IMR-90 (cell line): ENCODE measurements at regions not wholly inside any gene's neighbourhood (a gene's known extent, or its start where the extent isn't known, plus 50 kb on each side); places are given as distances from the start of the nearest gene placed in this dataset.

ENCODE experiments used
- ATAC-seq: fragments of 200-7000 bp; cut with Tn5 transposase; 2 replicates; pipeline ENCODE4 v1.9.1; 2020; ENCODE audit warnings: low read depth, mild to moderate bottlenecking, moderate library complexity
- BruUV-seq: library from RNA; stranded (reverse); fragments of 400-500 nt; replicated peaks from 2 replicates; lab custom pipeline; 2021; lab: Mats Ljungman, UMichigan
- CTCF ChIA-PET: fragments of 300-600 bp; formaldehyde crosslinking; extraction: SDS; loops from one replicate; lab custom pipeline; 2021; ENCODE audit warnings: antibody characterized with exemption; lab: Yijun Ruan, JAX
- POLR2A ChIA-PET: fragments of 300-600 bp; sonication (Branson Sonifier 250); formaldehyde crosslinking; loops from one replicate; lab custom pipeline; 2022; ENCODE audit warnings: antibody characterized with exemption; ENCODE audit not compliant: unreplicated experiment; lab: Charles Lee
- DNase-seq: peaks from one replicate; pipeline ENCODE4 v3.0.0; 2013
- H2AFZ ChIP-seq: replicated peaks from 2 replicates; pipeline ENCODE3; 2013; ENCODE audit warnings: low read length, mild to moderate bottlenecking; ENCODE audit not compliant: poor library complexity
- H2AK5ac ChIP-seq: 2 replicates; pipeline ENCODE4 v1.6.1; 2013; ENCODE audit warnings: low read depth, low read length, inconsistent platforms
- H2AK9ac ChIP-seq: replicated peaks from 2 replicates; pipeline ENCODE3; 2013; ENCODE audit warnings: mild to moderate bottlenecking, low read depth, low read length, moderate library complexity; ENCODE audit not compliant: poor library complexity
- H2BK120ac ChIP-seq: 2 replicates; pipeline ENCODE4 v1.6.1; 2013; ENCODE audit warnings: low read depth, low read length, inconsistent platforms
- H2BK15ac ChIP-seq: 3 replicates; pipeline ENCODE4 v1.6.1; 2013; ENCODE audit warnings: low read depth, low read length, inconsistent platforms
- H2BK20ac ChIP-seq: 2 replicates; pipeline ENCODE4 v1.6.1; 2013; ENCODE audit warnings: low read depth, mild to moderate bottlenecking, inconsistent platforms, low read length, moderate library complexity
- H2BK5ac ChIP-seq: 2 replicates; pipeline ENCODE4 v1.6.1; 2013; ENCODE audit warnings: mild to moderate bottlenecking, low read depth, low read length, inconsistent platforms; ENCODE audit not compliant: poor library complexity, severe bottlenecking
- H3K14ac ChIP-seq: replicated peaks from 2 replicates; pipeline ENCODE4 v1.6.1; 2013; ENCODE audit warnings: low read depth, low read length, inconsistent platforms
- H3K18ac ChIP-seq: 2 replicates; pipeline ENCODE4 v1.6.1; 2013; ENCODE audit warnings: low read depth, low read length, control low read depth
- H3K23ac ChIP-seq: 2 replicates; pipeline ENCODE4 v1.6.1; 2013; ENCODE audit warnings: low read depth, low read length, inconsistent platforms
- H3K27ac ChIP-seq: 2 replicates; pipeline ENCODE4 v1.5.1; 2013; ENCODE audit warnings: mild to moderate bottlenecking, control low read depth, low read length; ENCODE audit not compliant: insufficient read depth
- H3K27me3 ChIP-seq: 2 replicates; pipeline ENCODE4 v1.6.1; 2013; ENCODE audit warnings: low read length; ENCODE audit not compliant: control insufficient read depth, insufficient read depth
- H3K36me3 ChIP-seq: 2 replicates; pipeline ENCODE4 v1.6.1; 2013; ENCODE audit warnings: low read length, mixed read lengths; ENCODE audit not compliant: control insufficient read depth, insufficient read depth
- H3K4ac ChIP-seq: 2 replicates; pipeline ENCODE4 v1.6.1; 2013; ENCODE audit warnings: low read depth, low read length, inconsistent platforms
- H3K4me1 ChIP-seq: 2 replicates; pipeline ENCODE4 v1.6.1; 2013; ENCODE audit warnings: low read length, mixed read lengths; ENCODE audit not compliant: control insufficient read depth, insufficient read depth
- H3K4me2 ChIP-seq: 2 replicates; pipeline ENCODE4 v1.6.1; 2013; ENCODE audit warnings: low read depth, mild to moderate bottlenecking, control low read depth, low read length, moderate library complexity
- H3K4me3 ChIP-seq: 2 replicates; pipeline ENCODE4 v1.5.1; 2013; ENCODE audit warnings: low read depth, mild to moderate bottlenecking, control low read depth, low read length, moderate library complexity; ENCODE audit not compliant: insufficient read depth
- H3K56ac ChIP-seq: 2 replicates; pipeline ENCODE4 v1.6.1; 2013; ENCODE audit warnings: low read length, inconsistent platforms; ENCODE audit not compliant: insufficient read depth; ENCODE audit errors: extremely low read depth
- H3K79me1 ChIP-seq, 2 experiments: 2 replicates each; pipeline ENCODE4 v1.6.1; 2013; ENCODE audit warnings: low read length in 2 of 2, inconsistent platforms in 1 of 2, low read depth in 1 of 2
- H3K9ac ChIP-seq: 2 replicates; pipeline ENCODE4 v1.6.1; 2013; ENCODE audit warnings: low read depth, low read length, control low read depth
- H3K9me1 ChIP-seq: 2 replicates; pipeline ENCODE4 v1.6.1; 2013; ENCODE audit warnings: low read length, inconsistent platforms; ENCODE audit not compliant: insufficient read depth
- H3K9me3 ChIP-seq: 2 replicates; pipeline ENCODE4 v1.6.1; 2013; ENCODE audit warnings: low read length; ENCODE audit not compliant: control insufficient read depth, insufficient read depth
- H4K20me1 ChIP-seq: 2 replicates; pipeline ENCODE4 v1.6.1; 2013; ENCODE audit warnings: low read length, inconsistent platforms; ENCODE audit not compliant: insufficient read depth
- H4K5ac ChIP-seq: 2 replicates; pipeline ENCODE4 v1.6.1; 2013; ENCODE audit warnings: mild to moderate bottlenecking, low read depth, low read length, control low read depth
- H4K8ac ChIP-seq, 2 experiments: 2 replicates each; pipeline ENCODE4 v1.6.1; 2013; ENCODE audit warnings: low read depth in 2 of 2, low read length in 2 of 2, control low read depth in 1 of 2, inconsistent platforms in 1 of 2
- H4K91ac ChIP-seq: 2 replicates; pipeline ENCODE4 v1.6.1; 2013; ENCODE audit warnings: low read depth, low read length, inconsistent platforms; ENCODE audit not compliant: insufficient read depth
- CHD1 ChIP-seq: IDR thresholded peaks from 2 replicates; pipeline ENCODE4 v1.6.1; 2012; ENCODE audit warnings: low read depth, low read length, improper control_type of control experiment
- CTCF ChIP-seq: conservative IDR thresholded peaks from 2 replicates; pipeline ENCODE4 v1.5.1; 2012; ENCODE audit warnings: mild to moderate bottlenecking, low read depth, low read length, improper control_type of control experiment
- ELK1 ChIP-seq: fragments of 150-350 bp; IDR thresholded peaks from 2 replicates; pipeline ENCODE4 v1.6.1; 2016; ENCODE audit warnings: low read depth, mild to moderate bottlenecking, low read length, moderate library complexity, borderline replicate concordance
- MAFK ChIP-seq: IDR thresholded peaks from 2 replicates; pipeline ENCODE4 v1.6.1; 2012; ENCODE audit warnings: low read depth, low read length, improper control_type of control experiment
- MAZ ChIP-seq: IDR thresholded peaks from 2 replicates; pipeline ENCODE4 v1.6.1; 2012; ENCODE audit warnings: low read depth, mild to moderate bottlenecking, low read length, improper control_type of control experiment, moderate library complexity, borderline replicate concordance
- RFX5 ChIP-seq: IDR thresholded peaks from 2 replicates; pipeline ENCODE4 v1.8.0; 2012; ENCODE audit warnings: low read depth, mild to moderate bottlenecking, low read length, moderate library complexity
- USF2 ChIP-seq: fragments of 150-350 bp; IDR thresholded peaks from 2 replicates; pipeline ENCODE4 v1.6.1; 2017; ENCODE audit warnings: mild to moderate bottlenecking, antibody characterized with exemption, low read length, low read depth
- WGBS, 2 experiments: methylation state at CpG; one replicate each; pipeline versions ENCODE4 v1.1.5 to v1.1.7; 2013; ENCODE audit warnings: missing lambda C conversion rate in 2 of 2; ENCODE audit not compliant: insufficient read length in 1 of 2; ENCODE audit errors: extremely low coverage in 2 of 2; 5-methylcytosine and 5-hydroxymethylcytosine counted together
- dilution Hi-C: fragments of 300-500 bp; cut with HindIII; formaldehyde crosslinking; loops from one replicate; pipeline ENCODE4 v1.14.3; 2018; ENCODE audit warnings: low sequenced_read_pairs; ENCODE audit not compliant: unreplicated experiment
- in situ Hi-C: fragments of 300-500 bp; cut with MboI; formaldehyde crosslinking; loops from 3 replicates; pipeline ENCODE4 v1.14.3; 2019; ENCODE audit warnings: low sequenced_read_pairs, inconsistent platforms, mixed read lengths
- intact Hi-C: fragments of 100-400 bp; cut with micrococcal nuclease; formaldehyde crosslinking; loops from 2 replicates; pipeline ENCODE4 v1.10.0; 2022

GRCh38 chr2:220882507-220882906, 689.6 kb downstream of the EPHA4 start (continued):
- no peak for TF ChIP-seq ELK1

- TF ChIP-seq CTCF (no peak), USF2 (no peak), RFX5 (no peak), MAZ (no peak), CHD1 (no peak), MAFK (no peak)
- CTCF ChIA-PET, result no interaction called here
- dilution Hi-C loops, result no loop called here
Measured at GRCh38 chr2:220885593-220885992, 686.5 kb downstream of the EPHA4 start.

More at GRCh38 chr2:220885593-220885992, 686.5 kb downstream of the EPHA4 start:
- Histone ChIP-seq H3K56ac (no peak overlapping the region), H3K9me3 (no peaks in the 10 kb centered on the region), H3K36me3 (no peaks in the 10 kb centered on the region), H3K14ac (no peak overlapping the region), H2BK15ac (no peak overlapping the region), H3K27me3 (no peaks in the 10 kb centered on the region), H4K20me1 (no peaks in the 10 kb centered on the region), H2BK5ac (no peak overlapping the region), H3K4me2 (no peak overlapping the region), H3K4ac (no peak overlapping the region), H2AFZ (no peak overlapping the region), H3K79me1 (no peaks in the 10 kb centered on the region), H3K27ac (no peak overlapping the region), H4K8ac (no peak overlapping the region), H2AK5ac (no peak overlapping the region), H3K4me3 (no peak overlapping the region), H3K4me1 (no peaks in the 10 kb centered on the region), H3K9ac (no peak overlapping the region), H4K91ac (no peak overlapping the region), H2AK9ac (no peak overlapping the region), H3K18ac (no peak overlapping the region), H2BK20ac (no peak overlapping the region), H3K9me1 (no peaks in the 10 kb centered on the region), H4K5ac (no peak overlapping the region), H3K23ac (no peak overlapping the region), H2BK120ac (no peak overlapping the region)
- intact Hi-C loops (no loop called here), in situ Hi-C loops (no loop called here)
- POLR2A ChIA-PET, result no interaction called here
- no peak for ATAC-seq
- BruUV-seq, result no TSS peak
- no peak for DNase-seq
- WGBS, 2 experiments, result no CpG with 5 or more reads among the region's 4 CpGs
